Tibial nerve (tissue), 4 donors: ENCODE measurements at regions not wholly inside any gene's neighbourhood (a gene's known extent, or its start where the extent isn't known, plus 50 kb on each side); places are given as distances from the start of the nearest gene placed in this dataset.

Experiments used
- DNase-seq, 2 donors: peaks; one replicate each; pipeline ENCODE4 v3.0.0-alpha.2; 2019; ENCODE audit warnings: low spot score in 2 of 2
- H3K27ac ChIP-seq, 4 donors: fragments of 200-600 bp; sonication (generic) in 3 of 4; one replicate each; pipeline ENCODE4 v1.5.1; 2017 to 2019; ENCODE audit warnings: mild to moderate bottlenecking in 1 of 4
- H3K27me3 ChIP-seq, 2 donors: fragments of 200-600 bp; sonication (generic) in 1 of 2; one replicate each; pipeline versions ENCODE4 v1.5.1 to v1.6.0; 2017 to 2019
- H3K36me3 ChIP-seq, 3 donors: fragments of 200-600 bp; sonication (generic); one replicate each; pipeline ENCODE4 v1.5.1; 2018 to 2019
- H3K4me1 ChIP-seq, 4 donors: fragments of 200-600 bp; sonication (generic) in 3 of 4; one replicate each; pipeline ENCODE4 v1.5.1; 2017 to 2019
- H3K4me3 ChIP-seq, 4 donors: fragments of 200-600 bp; sonication (generic) in 3 of 4; one replicate each; pipeline ENCODE4 v1.5.1; 2017 to 2019; ENCODE audit warnings: mild to moderate bottlenecking in 1 of 4, moderate library complexity in 1 of 4
- H3K9me3 ChIP-seq, 4 donors: fragments of 200-600 bp; sonication (generic) in 3 of 4; one replicate each; pipeline ENCODE4 v1.5.1; 2017 to 2019
- CTCF ChIP-seq, 5 experiments: fragments of 200-600 bp in 3 of 5; fragments of 450-650 bp in 2 of 5; sonication (generic) in 3 of 5; IDR thresholded peaks; one replicate each; pipeline ENCODE4 v1.5.1; 2016 to 2019; ENCODE audit warnings: antibody characterized with exemption in 5 of 5, mild to moderate bottlenecking in 3 of 5, moderate library complexity in 2 of 5
- EP300 ChIP-seq, 2 donors: sonication (generic); formaldehyde crosslinking; IDR thresholded peaks; one replicate each; pipeline ENCODE4 v1.6.1; 2017; ENCODE audit warnings: antibody characterized with exemption in 2 of 2, mild to moderate bottlenecking in 1 of 2
- POLR2A ChIP-seq, 2 donors: fragments of 450-650 bp; IDR thresholded peaks; one replicate each; pipeline ENCODE4 v1.6.1; 2017; ENCODE audit warnings: antibody characterized with exemption in 2 of 2, mild to moderate bottlenecking in 2 of 2, moderate library complexity in 2 of 2
- WGBS, 2 donors: methylation state at CpG; one replicate each; pipeline ENCODE4 v1.1.5; 2018; 5-methylcytosine and 5-hydroxymethylcytosine counted together

DNA sequence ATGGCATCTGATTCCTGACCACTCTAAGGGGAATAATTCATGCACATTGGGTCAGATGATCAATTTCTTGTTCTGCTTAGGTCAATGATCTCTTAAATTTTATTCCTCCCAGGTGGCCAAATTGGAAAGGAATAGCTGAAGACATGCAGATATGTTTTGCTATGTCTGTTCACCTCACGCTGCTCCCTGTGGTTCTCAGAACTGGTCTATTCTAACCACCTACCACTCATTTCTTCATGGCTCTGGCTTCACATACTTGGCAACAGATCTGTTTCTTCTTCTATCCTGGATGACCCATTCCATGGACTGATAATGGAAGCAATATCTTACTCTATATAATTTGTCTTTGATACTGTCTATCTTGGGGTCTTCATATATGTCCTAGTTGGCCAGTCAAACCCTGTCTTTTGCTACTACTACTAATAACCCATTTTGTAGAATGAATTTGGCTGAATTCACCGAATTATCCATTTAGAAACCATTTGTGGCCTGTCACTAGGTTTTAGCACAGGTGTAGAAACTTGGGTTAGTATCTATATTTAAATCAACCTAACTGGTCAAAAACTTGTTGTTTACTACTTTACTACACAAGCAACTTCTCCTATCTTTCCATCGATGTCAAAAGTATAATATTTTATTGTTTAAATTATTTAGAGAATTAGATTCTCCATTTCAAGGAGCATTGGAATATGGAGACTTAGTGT lies 650.9 kb downstream of the TLE4 start:
- H3K9me3 ChIP-seq: peaks cover 0 to 6% (median 0%) of the 10 kb centered on the region in 4 donors

DNA sequence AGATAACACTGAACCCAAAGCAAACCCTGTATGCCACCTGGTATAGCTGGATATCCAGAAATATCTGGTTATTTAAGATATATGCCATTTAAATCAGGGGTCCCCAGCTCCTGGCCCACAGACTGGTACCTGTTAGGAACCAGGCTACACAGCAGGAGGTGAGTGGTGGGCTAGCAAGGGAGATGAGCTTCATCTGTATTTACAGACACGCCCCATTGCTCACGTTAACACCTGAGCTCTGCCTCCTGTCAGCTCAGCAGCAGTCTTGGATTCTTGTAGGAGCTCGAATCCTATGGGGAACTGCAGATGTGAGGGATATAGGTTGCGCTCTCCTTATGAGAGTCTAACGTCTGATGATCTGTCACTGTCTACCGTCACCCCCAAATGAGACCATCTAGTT lies 646.6 kb downstream of the TLE4 start:
- no peaks in the 10 kb centered on the region for H3K36me3 ChIP-seq
- no peaks in the 10 kb centered on the region for H3K4me1 ChIP-seq
- H3K27me3 ChIP-seq: no peaks in the 10 kb centered on the region
- TF ChIP-seq POLR2A (IDR thresholded peaks at IDR 0.05): no peak
- no peak for TF ChIP-seq CTCF (IDR thresholded peaks at IDR 0.05)
- peaks cover 0 to 5% (median 0%) of the 10 kb centered on the region in 4 donors for H3K9me3 ChIP-seq
- no peak overlapping the region for H3K27ac ChIP-seq
- 70 to 78% methylated on average over 6 of the region's 6 CpGs for WGBS, 2 donors
- no peak overlapping the region for H3K4me3 ChIP-seq
- no peak for DNase-seq

More for the DNA sequence above, 650.9 kb downstream of the TLE4 start:
- Histone ChIP-seq H3K4me1 (no peaks in the 10 kb centered on the region), H3K27me3 (no peaks in the 10 kb centered on the region), H3K27ac (no peak overlapping the region), H3K4me3 (no peak overlapping the region), H3K36me3 (no peaks in the 10 kb centered on the region)
- no peak for DNase-seq
- TF ChIP-seq CTCF (IDR thresholded peaks at IDR 0.05) (no peak), EP300 (IDR thresholded peaks at IDR 0.05) (no peak), POLR2A (IDR thresholded peaks at IDR 0.05) (no peak)
- WGBS, 2 donors: 81 to 86% methylated on average over 3 of the region's 3 CpGs

GRCh38 chr9:80213613-80214012 lies 641.8 kb downstream of the TLE4 start:
- Histone ChIP-seq H3K9me3 (peaks cover 0 to 32% (median 0%) of the 10 kb centered on the region in 4 donors), H3K4me3 (no peak overlapping the region), H3K27ac (no peak overlapping the region), H3K36me3 (no peaks in the 10 kb centered on the region), H3K4me1 (no peaks in the 10 kb centered on the region), H3K27me3 (no peaks in the 10 kb centered on the region)
- 88 to 97% methylated on average over 5 to 8 of the region's 8 CpGs for WGBS, 2 donors
- no peak for TF ChIP-seq EP300 (IDR thresholded peaks at IDR 0.05)
- TF ChIP-seq CTCF (IDR thresholded peaks at IDR 0.05): no peak
- TF ChIP-seq POLR2A (IDR thresholded peaks at IDR 0.05): no peak
- no peak for DNase-seq

- no peak for DNase-seq
- Histone ChIP-seq H3K36me3 (no peaks in the 10 kb centered on the region), H3K9me3 (peaks cover 0 to 31% (median 0%) of the 10 kb centered on the region in 4 donors), H3K4me1 (no peaks in the 10 kb centered on the region), H3K4me3 (no peak overlapping the region), H3K27ac (no peak overlapping the region), H3K27me3 (no peaks in the 10 kb centered on the region)
- TF ChIP-seq EP300 (IDR thresholded peaks at IDR 0.05): no peak
- no peak for TF ChIP-seq POLR2A (IDR thresholded peaks at IDR 0.05)
- no peak for TF ChIP-seq CTCF (IDR thresholded peaks at IDR 0.05)
Measured at GRCh38 chr9:80208696-80209095, 636.9 kb downstream of the TLE4 start.

GRCh38 chr9:80204054-80204453 lies 632.3 kb downstream of the TLE4 start:
- 91 to 95% methylated on average over 2 of the region's 2 CpGs for WGBS, 2 donors
- H3K4me3 ChIP-seq: no peak overlapping the region
- TF ChIP-seq EP300 (IDR thresholded peaks at IDR 0.05) (no peak), POLR2A (IDR thresholded peaks at IDR 0.05) (no peak)

More at GRCh38 chr9:80204054-80204453, 632.3 kb downstream of the TLE4 start:
- Histone ChIP-seq H3K36me3 (no peaks in the 10 kb centered on the region), H3K27ac (no peak overlapping the region), H3K9me3 (no peaks in the 10 kb centered on the region), H3K27me3 (no peaks in the 10 kb centered on the region), H3K4me1 (no peaks in the 10 kb centered on the region)
- DNase-seq: no peak
